ENCODE measurements at regions not wholly inside any gene's neighbourhood (a gene's known extent, or its start where the extent isn't known, plus 50 kb on each side); places are given as distances from the start of the nearest gene placed in this dataset.

DNA sequence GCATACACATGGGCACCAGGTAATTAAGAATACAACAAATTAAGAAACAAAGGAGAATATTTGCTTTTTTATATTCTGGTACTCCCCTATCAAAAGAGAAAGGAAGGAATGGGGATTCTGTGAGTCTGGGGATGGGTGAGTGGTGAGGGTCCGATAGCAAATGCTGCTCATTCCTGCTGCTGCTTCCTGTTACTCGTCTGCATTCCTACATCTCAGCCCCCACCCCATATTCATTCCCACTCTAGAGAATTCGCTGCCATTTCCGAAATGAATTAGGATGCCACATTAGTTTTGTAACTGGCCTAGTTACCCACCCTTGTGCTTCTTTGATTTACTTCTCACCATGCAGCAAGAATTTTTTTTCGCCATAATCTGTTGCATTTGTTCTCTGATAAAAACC, 1905.3 kb upstream of the PIK3C3 start:
- Histone ChIP-seq H3K27ac (ENCODE audit: low read length) (no peak overlapping the region), H3K27me3 (replicated peaks in 1 of 2; ENCODE audit: control insufficient read depth in 2 of 2, extremely low read depth in 1 of 2, insufficient read depth in 2 of 2, low read length in 1 of 2) (no peaks in the 10 kb centered on the region), H3K4me3 (ENCODE audit: control insufficient read depth in 1 of 2, extremely low read depth in 1 of 2, low read length in 1 of 2) (no peak overlapping the region), H3K4me1 (ENCODE audit: control insufficient read depth in 1 of 2, extremely low read depth in 1 of 2, insufficient read depth in 2 of 2, low read length in 2 of 2) (no peaks in the 10 kb centered on the region), H3K9me3 (no peaks in the 10 kb centered on the region), H3K36me3 (ENCODE audit: control insufficient read depth in 2 of 2, extremely low read depth in 1 of 2, insufficient read depth in 1 of 2, low read length in 1 of 2) (no peaks in the 10 kb centered on the region)
- no peak overlapping the region for H3K27ac Mint-ChIP-seq
- H3K4me1 Mint-ChIP-seq = no peaks in the 10 kb centered on the region
- no peaks in the 10 kb centered on the region for H3K36me3 Mint-ChIP-seq
- ATAC-seq (replicated peaks in 1 of 4) (no peak), DNase-seq (no peak)
- ChIA-PET CTCF (no interaction called here), POLR2A (no interaction called here)
- WGBS (ENCODE audit: insufficient coverage) = 70% methylated on average over 2 of the region's 5 CpGs
- no peaks in the 10 kb centered on the region for H3K27me3 Mint-ChIP-seq
- no peak overlapping the region for H3K4me3 Mint-ChIP-seq
- peaks cover 6 to 21% (median 18%) of the 10 kb centered on the region in 3 donors for H3K9me3 Mint-ChIP-seq

DNA sequence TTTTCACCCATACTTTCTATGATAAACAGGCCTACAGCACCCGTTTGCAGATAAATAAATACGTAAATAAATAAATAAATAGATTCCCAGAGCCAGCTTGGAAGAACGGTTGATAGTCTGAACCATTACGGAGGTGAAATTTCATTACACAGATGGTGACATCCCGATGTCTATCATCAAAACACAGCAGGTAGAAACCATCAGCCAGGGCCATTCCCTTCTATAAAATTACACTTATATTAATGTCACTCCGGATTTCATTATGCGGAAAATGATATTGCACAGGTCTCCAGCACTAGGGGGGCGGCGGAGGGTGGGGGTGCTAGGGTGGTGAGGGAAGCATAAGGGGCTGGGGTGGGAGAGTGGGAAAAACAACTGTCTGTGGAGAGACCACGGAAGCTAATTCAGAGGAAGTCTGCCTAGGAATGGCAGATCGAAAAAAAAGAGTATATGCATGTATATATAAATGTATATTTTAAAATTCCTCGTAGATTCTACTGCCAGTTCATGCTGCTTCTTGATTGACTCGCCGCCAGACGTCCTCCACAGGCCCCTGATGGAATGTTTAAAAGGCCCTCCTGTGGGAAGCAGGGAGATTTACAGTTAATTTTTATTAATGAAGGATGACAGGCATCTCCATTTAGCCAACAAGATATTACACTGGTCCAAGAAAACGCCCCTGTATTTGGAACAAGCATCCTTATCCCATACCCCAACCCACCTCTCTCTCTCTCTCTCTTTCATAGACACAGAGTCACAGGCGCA, 1906.0 kb upstream of the PIK3C3 start:
- DNase-seq (no peak), ATAC-seq (replicated peaks in 1 of 4) (no peak)
- Histone ChIP-seq H3K27me3 (replicated peaks in 1 of 2; ENCODE audit: control insufficient read depth in 2 of 2, extremely low read depth in 1 of 2, insufficient read depth in 2 of 2, low read length in 1 of 2) (no peaks in the 10 kb centered on the region), H3K4me3 (ENCODE audit: control insufficient read depth in 1 of 2, extremely low read depth in 1 of 2, low read length in 1 of 2) (no peak overlapping the region), H3K36me3 (ENCODE audit: control insufficient read depth in 2 of 2, extremely low read depth in 1 of 2, insufficient read depth in 1 of 2, low read length in 1 of 2) (no peaks in the 10 kb centered on the region), H3K27ac (ENCODE audit: low read length) (no peak overlapping the region), H3K9me3 (no peaks in the 10 kb centered on the region), H3K4me1 (ENCODE audit: control insufficient read depth in 1 of 2, extremely low read depth in 1 of 2, insufficient read depth in 2 of 2, low read length in 2 of 2) (no peaks in the 10 kb centered on the region)
- Mint-ChIP-seq H3K4me1 (no peaks in the 10 kb centered on the region), H3K4me3 (no peak overlapping the region), H3K27ac (no peak overlapping the region), H3K27me3 (no peaks in the 10 kb centered on the region), H3K36me3 (no peaks in the 10 kb centered on the region), H3K9me3 (peaks cover 6 to 19% (median 18%) of the 10 kb centered on the region in 3 donors)
- POLR2A ChIA-PET = no interaction called here
- CTCF ChIA-PET = no interaction called here
- WGBS (ENCODE audit: insufficient coverage) = 91% methylated on average over 4 of the region's 17 CpGs

DNA sequence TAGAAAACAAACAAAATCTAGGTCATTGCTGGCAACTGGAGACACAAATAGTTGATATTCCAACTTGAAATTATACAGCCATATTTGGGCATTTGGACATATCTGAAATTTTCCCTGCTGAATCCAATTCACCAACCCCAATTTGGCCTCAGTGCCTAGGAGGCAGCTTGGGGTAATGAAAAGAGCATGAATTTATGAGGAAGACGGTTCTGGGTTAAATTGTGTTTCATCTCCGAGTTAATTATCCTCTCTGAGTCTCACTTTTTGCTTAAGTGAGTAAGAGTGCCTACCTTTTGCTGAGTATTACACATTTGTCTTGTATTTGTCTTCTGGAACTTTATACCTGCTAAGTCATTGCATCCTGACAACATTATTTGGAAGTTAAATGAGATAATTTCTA, 1906.8 kb upstream of the PIK3C3 start:
- no peaks in the 10 kb centered on the region for H3K4me1 ChIP-seq (ENCODE audit: control insufficient read depth in 1 of 2, extremely low read depth in 1 of 2, insufficient read depth in 2 of 2, low read length in 2 of 2)
- no peaks in the 10 kb centered on the region for H3K36me3 ChIP-seq (ENCODE audit: control insufficient read depth in 2 of 2, extremely low read depth in 1 of 2, insufficient read depth in 1 of 2, low read length in 1 of 2)
- ATAC-seq (replicated peaks in 1 of 4) (no peak), DNase-seq (no peak)
- no peaks in the 10 kb centered on the region for H3K27me3 Mint-ChIP-seq
- WGBS (ENCODE audit: insufficient coverage) = no CpG with 5 or more reads among the region's 2 CpGs
- ChIA-PET POLR2A (no interaction called here), CTCF (no interaction called here)
- no peak overlapping the region for H3K27ac ChIP-seq (ENCODE audit: low read length)
- no peak overlapping the region for H3K4me3 Mint-ChIP-seq
- no peak overlapping the region for H3K4me3 ChIP-seq (ENCODE audit: control insufficient read depth in 1 of 2, extremely low read depth in 1 of 2, low read length in 1 of 2)
- no peak overlapping the region for H3K27ac Mint-ChIP-seq
- no peaks in the 10 kb centered on the region for H3K36me3 Mint-ChIP-seq
- no peaks in the 10 kb centered on the region for H3K9me3 ChIP-seq
- H3K9me3 Mint-ChIP-seq = peaks cover 6 to 23% (median 19%) of the 10 kb centered on the region in 3 donors
- no peaks in the 10 kb centered on the region for H3K4me1 Mint-ChIP-seq
- no peaks in the 10 kb centered on the region for H3K27me3 ChIP-seq (replicated peaks in 1 of 2; ENCODE audit: control insufficient read depth in 2 of 2, extremely low read depth in 1 of 2, insufficient read depth in 2 of 2, low read length in 1 of 2)

DNA sequence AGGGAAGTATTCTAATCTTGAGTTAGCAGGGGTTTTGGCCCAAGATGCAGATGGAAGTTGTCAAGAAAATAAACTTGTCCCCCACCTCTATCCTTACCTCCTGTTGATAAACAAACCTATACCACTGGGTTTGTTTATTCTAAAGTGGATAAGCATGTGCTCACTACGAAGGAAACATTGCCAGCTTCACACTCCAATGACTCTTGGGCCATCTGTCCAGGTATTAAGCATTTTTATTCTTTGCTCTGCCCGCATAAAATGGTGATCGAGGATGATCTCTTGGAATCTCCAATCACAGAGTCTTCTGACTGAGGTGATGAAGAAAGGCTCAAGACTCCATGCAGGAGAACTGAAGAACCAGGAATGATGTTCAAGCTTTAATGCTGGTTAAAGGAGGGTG, 1908.4 kb upstream of the PIK3C3 start:
- H3K9me3 ChIP-seq = no peaks in the 10 kb centered on the region
- WGBS (ENCODE audit: insufficient coverage) = 100% methylated on average over 1 of the region's 3 CpGs
- POLR2A ChIA-PET = no interaction called here
- H3K27ac Mint-ChIP-seq = no peak overlapping the region
- DNase-seq (no peak), ATAC-seq (replicated peaks in 1 of 4) (no peak)
- no peaks in the 10 kb centered on the region for H3K27me3 Mint-ChIP-seq
- H3K27me3 ChIP-seq (replicated peaks in 1 of 2; ENCODE audit: control insufficient read depth in 2 of 2, extremely low read depth in 1 of 2, insufficient read depth in 2 of 2, low read length in 1 of 2) = no peaks in the 10 kb centered on the region
- no peak overlapping the region for H3K27ac ChIP-seq (ENCODE audit: low read length)
- CTCF ChIA-PET = no interaction called here
- no peak overlapping the region for H3K4me3 Mint-ChIP-seq
- H3K36me3 Mint-ChIP-seq = no peaks in the 10 kb centered on the region
- peaks cover 6 to 19% (median 15%) of the 10 kb centered on the region in 3 donors for H3K9me3 Mint-ChIP-seq
- no peak overlapping the region for H3K4me3 ChIP-seq (ENCODE audit: control insufficient read depth in 1 of 2, extremely low read depth in 1 of 2, low read length in 1 of 2)
- H3K4me1 Mint-ChIP-seq = no peaks in the 10 kb centered on the region
- no peaks in the 10 kb centered on the region for H3K4me1 ChIP-seq (ENCODE audit: control insufficient read depth in 1 of 2, extremely low read depth in 1 of 2, insufficient read depth in 2 of 2, low read length in 2 of 2)
- H3K36me3 ChIP-seq (ENCODE audit: control insufficient read depth in 2 of 2, extremely low read depth in 1 of 2, insufficient read depth in 1 of 2, low read length in 1 of 2) = no peaks in the 10 kb centered on the region

DNA sequence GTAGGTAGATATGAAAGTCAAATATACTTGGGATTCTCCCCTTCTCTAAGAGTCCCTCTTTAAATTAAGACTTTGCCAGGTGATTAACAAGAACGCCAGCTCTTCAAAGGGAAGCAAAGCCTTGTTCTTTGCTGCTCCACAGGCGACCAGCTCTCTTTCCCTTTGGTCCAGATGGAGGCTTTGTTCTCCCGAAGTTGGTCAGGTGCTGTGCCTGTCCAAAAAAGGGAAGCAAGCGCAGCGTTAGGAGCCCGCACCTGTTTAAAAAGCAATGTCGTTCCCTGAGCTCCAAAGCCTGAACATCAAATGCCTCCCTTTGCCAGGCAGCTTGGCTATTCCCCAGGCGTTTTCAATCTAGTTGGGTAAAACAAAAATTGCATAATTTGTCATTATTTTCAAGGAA, 1913.1 kb upstream of the PIK3C3 start:
- ATAC-seq (replicated peaks in 1 of 4) (no peak), DNase-seq (no peak)
- CTCF ChIA-PET = no interaction called here
- no peaks in the 10 kb centered on the region for H3K27me3 Mint-ChIP-seq
- H3K9me3 Mint-ChIP-seq = peaks cover 18 to 32% (median 31%) of the 10 kb centered on the region in 3 donors
- H3K4me1 Mint-ChIP-seq = no peaks in the 10 kb centered on the region
- Histone ChIP-seq H3K4me3 (ENCODE audit: control insufficient read depth in 1 of 2, extremely low read depth in 1 of 2, low read length in 1 of 2) (no peak overlapping the region), H3K36me3 (ENCODE audit: control insufficient read depth in 2 of 2, extremely low read depth in 1 of 2, insufficient read depth in 1 of 2, low read length in 1 of 2) (no peaks in the 10 kb centered on the region), H3K27ac (ENCODE audit: low read length) (no peak overlapping the region), H3K27me3 (replicated peaks in 1 of 2; ENCODE audit: control insufficient read depth in 2 of 2, extremely low read depth in 1 of 2, insufficient read depth in 2 of 2, low read length in 1 of 2) (no peaks in the 10 kb centered on the region), H3K4me1 (ENCODE audit: control insufficient read depth in 1 of 2, extremely low read depth in 1 of 2, insufficient read depth in 2 of 2, low read length in 2 of 2) (no peaks in the 10 kb centered on the region), H3K9me3 (no peaks in the 10 kb centered on the region)
- 47% methylated on average over 2 of the region's 8 CpGs for WGBS (ENCODE audit: insufficient coverage)
- no peaks in the 10 kb centered on the region for H3K36me3 Mint-ChIP-seq
- no peak overlapping the region for H3K27ac Mint-ChIP-seq
- no peak overlapping the region for H3K4me3 Mint-ChIP-seq
- POLR2A ChIA-PET = no interaction called here

DNA sequence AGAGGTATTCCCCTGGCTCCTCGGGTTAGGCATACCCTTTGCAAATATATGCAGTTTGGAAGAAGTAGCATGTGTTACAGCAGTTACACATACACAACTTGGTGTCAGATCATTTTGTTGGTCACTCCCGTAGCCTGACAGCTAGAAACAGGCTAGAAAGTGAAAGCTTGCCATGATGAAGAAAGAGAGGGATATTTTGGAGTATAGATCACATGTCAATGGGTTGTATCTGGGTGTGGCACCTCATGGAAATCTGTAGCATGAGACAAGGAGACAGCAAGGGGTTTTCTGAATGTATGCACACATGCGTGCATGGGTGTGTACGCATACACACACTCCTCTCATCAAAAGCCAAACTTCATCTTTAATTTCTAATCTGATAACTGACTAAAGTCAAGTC, 1914.5 kb upstream of the PIK3C3 start:
- no CpG with 5 or more reads among the region's 4 CpGs for WGBS (ENCODE audit: insufficient coverage)
- Histone ChIP-seq H3K27me3 (replicated peaks in 1 of 2; ENCODE audit: control insufficient read depth in 2 of 2, extremely low read depth in 1 of 2, insufficient read depth in 2 of 2, low read length in 1 of 2) (no peaks in the 10 kb centered on the region), H3K27ac (ENCODE audit: low read length) (no peak overlapping the region), H3K4me3 (ENCODE audit: control insufficient read depth in 1 of 2, extremely low read depth in 1 of 2, low read length in 1 of 2) (no peak overlapping the region), H3K36me3 (ENCODE audit: control insufficient read depth in 2 of 2, extremely low read depth in 1 of 2, insufficient read depth in 1 of 2, low read length in 1 of 2) (no peaks in the 10 kb centered on the region), H3K4me1 (ENCODE audit: control insufficient read depth in 1 of 2, extremely low read depth in 1 of 2, insufficient read depth in 2 of 2, low read length in 2 of 2) (no peaks in the 10 kb centered on the region), H3K9me3 (no peaks in the 10 kb centered on the region)
- Mint-ChIP-seq H3K9me3 (peaks cover 18 to 28% (median 24%) of the 10 kb centered on the region in 3 donors), H3K4me3 (no peak overlapping the region), H3K27me3 (no peaks in the 10 kb centered on the region), H3K27ac (no peak overlapping the region), H3K4me1 (no peaks in the 10 kb centered on the region), H3K36me3 (no peaks in the 10 kb centered on the region)
- ChIA-PET POLR2A (interaction anchor here in 1 of 2 donors (0.6 kb wide), 1 partner anchor 1332 kb away, joined by 3 read pairs; no protein-coding TSS in a partner anchor), CTCF (interaction anchor here (0.6 kb wide), 2 partner anchors 17 to 349 kb away, joined by 3 to 4 read pairs; no protein-coding TSS in a partner anchor)
- ATAC-seq (replicated peaks in 1 of 4) = no peak
- DNase-seq = no peak

Data from T-cell (primary cell).